ENCODE measurements at regions not wholly inside any gene's neighbourhood (a gene's known extent, or its start where the extent isn't known, plus 50 kb on each side); places are given as distances from the start of the nearest gene placed in this dataset.

DNA sequence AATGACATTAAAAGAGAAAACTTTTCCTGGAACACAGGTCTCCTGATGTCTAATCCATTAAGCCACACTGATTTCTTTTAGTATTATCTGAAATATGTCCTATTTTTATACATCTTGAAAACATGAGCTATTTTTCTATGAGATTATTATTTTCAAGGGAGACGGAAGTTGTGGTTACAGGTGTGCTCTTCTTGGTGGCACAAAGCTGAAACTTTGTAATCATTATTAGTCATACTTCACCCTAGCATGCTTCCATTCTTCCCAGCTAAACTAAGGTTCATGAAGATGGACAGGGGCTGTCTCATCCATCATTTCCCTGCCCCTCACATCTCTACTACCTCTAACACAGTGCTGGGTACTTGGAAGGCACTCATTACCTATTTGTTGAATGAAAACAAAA lies 85.6 kb upstream of the POU1F1 start:
- no peak overlapping the region for H3K4me3 ChIP-seq (ENCODE audit: low read depth, low read length)
- in situ Hi-C loops (cut with HindIII; ENCODE audit: low sequenced_read_pairs) = no loop called here
- no peak for TF ChIP-seq CTCF (IDR thresholded peaks at IDR 0.05; ENCODE audit: low read depth, low read length)
- no peak for DNase-seq (ENCODE audit: low read depth, low spot score)

- no peak for TF ChIP-seq CTCF (IDR thresholded peaks at IDR 0.05; ENCODE audit: low read depth, low read length)
- in situ Hi-C loops (cut with HindIII; ENCODE audit: low sequenced_read_pairs) = no loop called here
- no peak overlapping the region for H3K4me3 ChIP-seq (ENCODE audit: low read depth, low read length)
- no peak for DNase-seq (ENCODE audit: low read depth, low spot score)
These were observed 84.9 kb upstream of the POU1F1 start for GRCh38 chr3:87361271-87361670.

- no peak overlapping the region for H3K4me3 ChIP-seq (ENCODE audit: low read depth, low read length)
- TF ChIP-seq CTCF (IDR thresholded peaks at IDR 0.05; ENCODE audit: low read depth, low read length) = no peak
- no peak for DNase-seq (ENCODE audit: low read depth, low spot score)
- in situ Hi-C loops (cut with HindIII; ENCODE audit: low sequenced_read_pairs) = no loop called here
These were observed 83.4 kb upstream of the POU1F1 start for GRCh38 chr3:87359826-87360225.

- in situ Hi-C loops (cut with HindIII; ENCODE audit: low sequenced_read_pairs) = no loop called here
- H3K4me3 ChIP-seq (ENCODE audit: low read depth, low read length) = no peak overlapping the region
- TF ChIP-seq CTCF (IDR thresholded peaks at IDR 0.05; ENCODE audit: low read depth, low read length) = no peak
These were observed 82.6 kb upstream of the POU1F1 start for GRCh38 chr3:87359025-87359424.

DNA sequence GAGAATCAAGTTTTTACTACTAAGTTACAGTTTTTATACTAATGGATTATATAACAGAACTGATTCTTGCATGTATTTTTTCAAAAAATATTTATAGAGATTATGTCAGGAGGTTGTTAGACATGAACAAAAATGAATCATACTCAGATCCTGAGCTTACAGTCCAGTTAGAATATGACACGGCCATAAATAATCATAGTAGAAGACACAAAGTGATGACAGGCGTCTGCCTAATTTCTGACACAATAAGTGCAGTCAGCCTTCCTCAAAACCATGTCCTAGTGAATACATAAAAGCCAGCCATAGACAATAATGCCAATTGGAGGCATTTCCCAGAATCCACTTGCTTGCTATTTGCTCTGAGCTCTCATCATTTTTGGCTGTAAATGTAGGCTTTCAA lies 81.7 kb upstream of the POU1F1 start:
- in situ Hi-C loops (cut with HindIII; ENCODE audit: low sequenced_read_pairs) = no loop called here
- no peak overlapping the region for H3K4me3 ChIP-seq (ENCODE audit: low read depth, low read length)
- TF ChIP-seq CTCF (IDR thresholded peaks at IDR 0.05; ENCODE audit: low read depth, low read length) = no peak
- no peak for DNase-seq (ENCODE audit: low read depth, low spot score)

More at GRCh38 chr3:87359025-87359424, 82.6 kb upstream of the POU1F1 start:
- DNase-seq (ENCODE audit: low read depth, low spot score) = no peak

DNA sequence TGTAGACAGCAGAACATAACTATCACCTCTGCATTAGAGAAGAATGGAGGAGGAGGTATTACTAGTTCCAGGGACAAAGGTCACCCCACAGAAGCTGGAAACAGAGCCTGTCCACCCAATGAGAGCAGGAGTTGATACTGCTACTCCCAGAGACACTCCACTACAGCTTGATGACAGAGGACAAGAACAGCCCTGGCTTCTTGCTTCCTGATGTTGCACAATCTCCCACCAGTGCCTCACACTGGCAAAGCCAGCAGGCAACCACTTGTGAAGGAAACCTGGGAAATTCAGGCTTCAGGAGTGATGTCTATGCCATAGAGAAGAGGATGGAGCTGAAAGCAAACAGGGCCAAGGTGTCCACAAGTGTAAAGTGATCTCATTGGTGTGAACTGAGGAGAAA lies 78.0 kb upstream of the POU1F1 start:
- no peak for DNase-seq (ENCODE audit: low read depth, low spot score)
- in situ Hi-C loops (cut with HindIII; ENCODE audit: low sequenced_read_pairs) = no loop called here
- no peak overlapping the region for H3K4me3 ChIP-seq (ENCODE audit: low read depth, low read length)
- TF ChIP-seq CTCF (IDR thresholded peaks at IDR 0.05; ENCODE audit: low read depth, low read length) = no peak

GRCh38 chr3:87351937-87352336 lies 75.6 kb upstream of the POU1F1 start:
- no peak for DNase-seq (ENCODE audit: low read depth, low spot score)
- in situ Hi-C loops (cut with HindIII; ENCODE audit: low sequenced_read_pairs) = no loop called here
- no peak overlapping the region for H3K4me3 ChIP-seq (ENCODE audit: low read depth, low read length)
- no peak for TF ChIP-seq CTCF (IDR thresholded peaks at IDR 0.05; ENCODE audit: low read depth, low read length)

Measured in astrocyte of the spinal cord (primary cell).